AG20443 (cell line): ENCODE measurements at regions not wholly inside any gene's neighbourhood (a gene's known extent, or its start where the extent isn't known, plus 50 kb on each side); places are given as distances from the start of the nearest gene placed in this dataset.

Experiments
- DNase-seq: peaks from one replicate; pipeline ENCODE4 v3.0.0; 2012; ENCODE audit warnings: low spot score, mixed read lengths

DNA sequence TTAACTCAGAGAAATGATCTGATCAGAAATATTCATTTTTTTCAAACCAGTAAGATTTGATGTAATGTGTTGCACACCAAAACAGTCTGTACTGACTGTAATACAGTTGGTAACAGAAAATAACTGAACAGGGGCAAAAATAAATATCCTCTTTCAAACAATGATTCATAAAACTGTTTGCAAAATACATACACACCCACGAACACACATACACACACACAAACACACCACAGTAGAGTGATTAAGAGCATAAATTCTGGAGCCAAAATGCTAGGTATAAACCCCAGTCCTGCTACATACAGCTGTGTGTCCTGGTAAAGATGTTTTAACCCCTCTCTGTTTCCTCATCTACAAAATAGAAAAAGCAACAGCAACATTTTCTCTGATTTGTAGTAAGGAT is 376.6 kb downstream of the PDGFC start:
- DNase-seq, result no peak

DNA sequence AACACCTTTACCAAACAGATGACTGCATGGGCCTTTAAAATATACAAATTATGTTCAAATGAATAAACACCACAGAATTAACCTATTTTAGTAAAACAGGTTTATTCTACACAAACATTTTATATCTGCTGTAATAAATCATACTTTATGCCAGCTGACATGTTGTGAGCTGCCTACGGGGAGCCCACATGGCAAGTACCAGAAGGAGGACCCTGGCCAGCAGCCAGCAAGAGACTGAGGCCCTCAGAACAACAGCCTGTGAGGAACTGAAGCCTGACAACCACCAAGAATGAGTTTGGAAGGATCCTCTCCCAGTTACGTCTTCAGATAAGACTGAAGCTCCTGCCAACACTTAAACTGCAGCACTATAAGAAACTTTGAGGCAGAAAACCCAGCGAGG is 377.0 kb downstream of the PDGFC start:
- peak; percentile 8 for DNase-seq

DNA sequence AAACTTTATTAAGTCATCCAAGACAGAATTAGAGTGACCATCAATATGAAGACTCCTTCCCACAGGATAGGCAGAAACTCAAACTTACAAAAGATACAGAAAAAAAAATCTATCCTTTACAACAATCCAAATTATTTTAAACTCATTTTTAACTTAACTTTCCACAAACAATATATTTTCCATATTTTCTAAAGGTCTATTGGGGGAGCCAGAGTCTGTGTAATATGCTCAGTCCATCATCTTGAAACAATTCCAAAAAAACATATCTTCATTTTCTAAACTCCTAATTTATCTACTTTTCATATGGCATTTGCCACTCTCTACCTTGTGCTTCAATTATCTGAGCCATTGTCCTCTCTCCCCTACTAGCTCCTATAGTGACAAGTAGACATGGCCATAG is 378.1 kb downstream of the PDGFC start:
- DNase-seq, result no peak

DNA sequence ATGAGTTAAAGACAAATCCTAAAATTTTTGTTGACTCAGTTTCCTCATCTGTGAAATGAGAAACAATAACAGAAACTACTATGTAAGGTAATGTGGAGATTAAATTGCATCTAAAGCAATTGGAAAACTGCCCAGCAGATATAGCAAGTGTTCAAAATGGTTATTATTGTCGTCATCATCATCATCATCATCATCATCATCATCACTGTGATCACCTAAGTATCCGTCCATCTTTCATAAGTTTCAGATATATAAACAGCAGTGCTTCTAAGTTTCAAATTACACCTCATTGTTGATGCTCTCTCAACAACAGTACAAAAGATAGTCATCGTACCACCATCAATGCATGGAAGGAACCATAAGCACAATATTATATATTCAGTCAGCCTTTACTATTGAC is 379.9 kb downstream of the PDGFC start:
- no peak for DNase-seq

DNA sequence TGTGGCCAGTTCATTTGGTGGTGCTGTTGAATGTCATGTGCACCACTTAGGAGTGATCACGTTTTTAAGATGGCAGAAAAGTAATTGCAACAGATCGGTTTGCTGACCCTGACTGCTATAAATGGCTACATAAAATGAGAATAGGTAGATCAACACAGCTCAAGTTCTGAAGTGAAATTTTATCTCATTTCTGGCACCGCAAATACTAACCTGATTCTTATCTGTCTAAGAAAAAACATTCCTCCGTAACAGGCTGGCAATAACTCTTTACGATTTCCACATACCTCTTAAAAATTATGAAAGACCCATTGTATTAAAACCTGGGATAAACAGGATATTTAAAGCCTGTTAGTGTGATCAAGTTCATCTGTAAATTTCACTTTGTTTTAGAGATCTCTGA is 387.5 kb downstream of the PDGFC start:
- DNase-seq, result no peak

DNA sequence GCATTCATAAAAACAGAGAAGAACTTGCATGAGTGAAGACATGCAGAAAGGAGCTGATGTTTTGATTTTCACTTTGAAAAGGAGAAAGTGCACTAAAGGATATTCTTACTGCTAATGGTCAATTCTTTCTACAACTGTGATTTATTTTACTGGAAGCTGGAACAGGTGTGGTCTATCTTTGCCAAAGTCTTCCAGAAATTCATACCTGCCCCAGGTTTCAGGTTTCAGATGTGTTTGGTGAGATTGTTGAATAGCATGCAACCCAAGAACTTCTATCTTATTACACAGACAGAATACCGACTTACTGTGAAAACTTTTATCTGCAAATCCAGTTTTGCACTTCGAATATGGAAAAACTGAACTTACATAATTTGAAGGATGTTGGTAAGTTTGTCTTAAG is 388.3 kb downstream of the PDGFC start:
- no peak for DNase-seq

DNA sequence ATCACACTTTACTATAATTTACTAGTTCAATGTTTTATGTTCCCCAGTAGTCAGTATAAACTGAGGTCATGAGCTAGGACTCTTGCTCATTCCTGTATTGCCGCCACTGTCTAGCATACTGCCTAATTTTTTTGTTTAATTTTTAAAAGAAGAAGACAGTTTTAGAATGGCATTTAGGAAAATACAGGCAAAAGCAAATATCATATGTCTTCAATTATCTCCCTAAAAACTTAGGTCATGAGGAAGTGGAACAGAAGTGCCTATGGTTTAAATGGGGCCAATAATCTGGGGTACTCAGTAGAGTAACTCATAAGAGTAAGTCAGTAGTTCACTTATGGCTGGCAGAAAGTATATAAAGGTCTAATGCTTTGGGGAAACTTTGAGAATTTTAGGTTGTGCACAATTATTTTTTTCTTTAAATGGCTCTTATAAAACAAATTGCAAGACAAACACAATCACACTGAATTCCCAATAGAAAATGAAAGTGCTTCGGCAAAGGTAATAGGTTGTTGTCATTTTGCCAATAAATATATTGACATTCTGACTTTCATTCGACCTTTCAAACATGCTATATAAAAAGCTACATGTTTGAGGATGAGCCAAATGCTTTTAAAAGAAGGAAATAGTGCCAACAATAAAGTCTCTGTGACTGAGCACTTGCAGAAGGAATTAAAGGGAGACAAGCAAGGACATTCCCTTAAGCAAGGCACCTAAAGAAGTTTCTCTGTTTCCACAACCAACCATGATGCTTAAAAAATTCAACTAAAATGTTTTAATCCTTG is 390.1 kb downstream of the PDGFC start:
- no peak for DNase-seq

DNA sequence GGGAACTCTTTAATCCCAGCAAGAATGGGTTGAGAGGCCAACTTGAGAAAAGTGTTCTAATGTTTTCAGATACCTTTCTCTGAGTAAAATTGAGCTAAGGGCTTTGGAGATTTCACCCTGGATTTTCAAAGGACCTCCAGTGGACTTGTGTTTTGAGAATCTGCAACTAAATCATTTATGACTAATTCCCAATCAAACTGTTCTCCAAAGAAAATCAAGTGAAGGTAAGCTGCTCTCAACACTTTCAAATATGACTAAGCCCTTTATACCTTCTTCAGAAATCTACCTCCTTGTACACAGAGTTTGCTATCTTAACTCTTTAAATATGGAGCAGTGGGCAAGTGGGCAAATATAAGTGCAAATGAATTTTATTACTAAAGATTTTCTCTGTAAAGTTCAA is 392.9 kb downstream of the PDGFC start:
- no peak for DNase-seq

DNA sequence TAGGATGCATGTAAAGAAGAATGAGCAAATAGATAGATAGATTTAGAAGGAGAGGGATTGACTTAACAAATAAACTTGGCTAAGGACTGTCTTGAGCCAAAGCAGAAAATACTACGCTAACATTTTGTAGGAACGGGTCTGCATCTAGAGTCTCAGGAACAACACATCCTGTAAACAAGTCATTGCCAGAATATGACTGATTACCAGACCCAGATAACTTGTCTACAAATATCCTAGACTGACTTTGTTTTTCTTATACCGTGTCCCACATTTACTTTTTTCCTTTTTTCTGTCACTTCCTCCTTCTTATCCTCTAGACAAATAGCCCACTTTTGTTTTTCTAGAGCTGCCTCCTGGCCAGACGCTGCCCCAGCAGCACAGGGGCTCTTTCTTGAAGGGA is 393.6 kb downstream of the PDGFC start:
- DNase-seq, result no peak

DNA sequence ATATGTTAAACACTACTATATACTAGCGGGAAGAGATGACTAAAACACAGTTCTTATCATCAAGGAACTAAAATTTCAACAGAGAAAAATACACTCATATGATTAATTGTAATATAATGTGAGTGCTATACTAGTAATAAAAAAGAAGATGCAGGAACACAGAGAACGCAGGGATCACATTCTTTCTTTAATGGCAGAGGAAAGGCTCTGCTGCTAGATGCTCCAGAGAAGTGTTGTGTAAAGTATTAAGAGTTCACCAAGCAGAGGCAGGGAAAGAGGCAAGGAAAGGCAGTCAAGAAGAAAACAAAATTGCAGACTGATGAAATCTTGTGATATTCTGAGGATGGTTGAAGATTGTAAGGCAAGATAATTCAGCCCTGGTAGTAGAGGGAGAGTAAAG is 394.7 kb downstream of the PDGFC start:
- no peak for DNase-seq

DNA sequence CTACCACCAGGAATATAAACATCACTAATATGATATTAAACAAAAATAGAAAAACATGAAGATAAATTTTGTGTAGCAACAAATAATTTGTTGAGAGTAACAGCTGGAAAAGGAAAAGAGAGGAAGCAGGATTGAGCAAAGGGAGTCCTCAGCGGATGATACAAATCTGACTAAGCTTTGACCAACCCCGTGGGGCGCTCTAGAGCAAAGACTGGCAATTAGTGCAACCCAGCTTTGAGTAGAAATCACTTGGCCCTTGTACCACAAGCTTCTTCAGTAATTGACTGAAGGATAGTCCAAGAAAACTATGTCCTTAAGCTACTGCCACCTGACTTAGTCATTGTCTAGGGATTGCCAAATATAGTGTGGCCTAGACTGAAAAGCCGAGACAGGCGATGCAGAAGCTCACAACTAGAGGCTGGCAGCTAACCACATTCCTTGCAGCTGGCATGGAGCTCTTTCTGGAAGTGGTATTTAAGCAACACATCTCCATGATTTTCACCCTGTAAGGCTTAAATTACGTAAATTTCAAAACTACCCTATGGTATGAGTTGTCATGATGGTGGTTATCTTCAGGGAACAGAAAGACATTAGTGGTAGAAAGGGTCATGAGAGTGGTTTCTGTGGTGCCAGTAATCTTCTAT is 396.0 kb downstream of the PDGFC start:
- no peak for DNase-seq

DNA sequence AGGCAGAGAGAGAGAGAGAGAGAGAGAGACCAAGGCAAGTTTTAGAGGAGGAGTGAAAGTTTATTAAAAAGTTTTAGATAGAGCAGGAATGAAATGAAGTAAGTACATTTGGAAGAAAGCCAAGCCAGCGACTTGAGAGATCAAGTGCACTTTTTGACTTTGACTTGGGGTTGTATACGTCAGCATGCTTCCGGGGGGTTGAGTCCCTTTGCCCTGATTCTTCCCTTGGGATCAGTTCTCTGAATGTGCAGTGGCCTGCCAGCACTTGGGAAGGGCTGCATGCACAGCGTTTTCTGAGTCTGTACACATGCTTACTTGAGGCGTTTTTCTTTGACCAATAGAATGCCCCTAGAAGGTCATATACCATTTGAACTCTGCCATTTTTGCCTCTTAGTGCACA is 400.5 kb downstream of the PDGFC start:
- no peak for DNase-seq

DNA sequence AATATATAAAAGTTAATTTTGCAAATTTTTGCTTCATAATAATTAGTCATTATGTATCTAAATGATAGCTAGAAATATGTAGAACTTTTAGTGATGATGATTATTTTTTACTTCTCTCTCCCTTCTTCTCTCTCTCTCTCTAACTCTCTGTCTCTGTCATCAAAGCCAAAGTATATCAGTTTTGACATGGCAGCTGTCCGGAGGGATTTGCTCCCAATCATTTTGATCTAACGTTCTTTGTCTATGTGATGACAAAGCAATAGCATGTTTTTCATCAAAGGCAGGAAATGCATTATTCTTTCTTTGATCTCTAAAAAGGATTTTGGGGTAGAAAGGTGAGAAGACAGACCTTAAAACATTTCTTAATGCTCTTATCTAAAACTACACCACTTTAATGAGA is 402.1 kb downstream of the PDGFC start:
- DNase-seq, result no peak

DNA sequence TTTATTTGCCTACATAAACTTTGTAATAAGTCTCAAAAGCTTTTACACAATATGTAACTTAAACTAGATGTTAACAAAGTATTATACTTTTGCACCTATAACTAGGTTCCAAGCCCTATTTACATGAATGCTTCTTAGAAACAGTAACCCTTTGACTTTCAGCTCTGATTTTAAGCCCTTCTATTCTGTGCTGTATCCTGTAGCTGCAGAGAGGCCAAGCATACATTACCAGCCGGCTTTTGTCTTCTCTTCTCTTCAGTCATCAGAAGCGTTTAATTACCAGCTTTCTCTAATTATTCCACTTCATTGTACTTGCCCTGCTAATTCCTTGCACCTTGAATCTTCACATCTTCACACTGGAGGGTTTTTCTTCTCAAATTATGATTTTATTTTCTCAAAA is 403.1 kb downstream of the PDGFC start:
- DNase-seq, result no peak

DNA sequence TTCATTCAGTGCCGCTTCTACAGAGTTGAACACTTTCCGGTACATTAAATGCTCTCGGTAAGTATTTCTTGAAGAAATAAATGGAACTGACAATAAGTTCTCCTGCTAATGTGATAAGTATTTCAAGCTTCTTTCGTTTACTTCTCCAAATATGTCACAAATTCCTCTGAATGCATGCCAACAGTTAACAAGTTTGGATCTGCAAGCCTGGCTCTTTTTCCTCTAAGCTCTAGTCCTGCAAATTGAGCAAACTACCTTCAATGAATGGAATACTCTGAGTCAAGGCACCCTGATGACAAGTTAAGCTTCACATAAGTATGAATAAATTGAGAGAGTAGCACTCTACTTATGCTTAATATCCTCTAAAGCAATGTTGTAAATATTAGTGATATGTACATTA is 403.6 kb downstream of the PDGFC start:
- DNase-seq, result peak; percentile 44

DNA sequence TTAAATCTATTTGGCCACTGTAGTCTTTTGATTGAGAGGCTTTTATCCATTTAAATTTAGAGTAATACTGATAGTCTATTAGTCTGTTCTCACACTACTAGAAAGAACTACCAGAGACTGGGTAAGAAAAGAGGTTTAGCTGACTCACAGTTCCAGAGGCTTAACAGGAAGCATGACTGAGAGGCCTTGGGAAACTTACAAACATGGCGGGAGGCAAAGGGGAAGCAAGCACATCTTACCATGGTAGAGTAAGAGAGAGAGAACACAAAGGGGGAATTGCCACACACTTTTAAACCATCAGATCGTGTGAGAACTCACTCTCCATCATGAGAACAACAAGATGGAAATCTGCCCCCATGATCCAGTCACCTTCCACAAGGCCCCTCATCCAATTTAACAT is 410.9 kb downstream of the PDGFC start:
- no peak for DNase-seq

DNA sequence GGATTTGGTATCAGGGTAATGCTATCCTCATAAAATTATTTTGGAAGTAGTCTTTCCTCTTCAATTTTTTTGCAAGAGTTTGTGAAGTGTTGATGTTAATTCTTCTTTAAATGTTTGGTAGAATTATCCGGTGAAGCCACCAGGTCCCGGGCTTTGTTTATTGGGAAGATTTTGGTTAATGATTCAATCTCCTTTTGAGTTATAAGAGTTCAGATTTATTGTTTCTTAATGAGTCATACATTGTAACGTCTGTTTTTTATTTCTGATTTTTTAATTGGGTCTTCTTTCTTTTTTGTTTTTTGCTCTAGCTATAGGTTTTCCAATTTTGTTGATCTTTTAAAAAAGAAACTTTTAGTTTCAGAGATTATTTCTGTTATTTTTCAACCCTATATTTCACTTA is 412.3 kb downstream of the PDGFC start:
- no peak for DNase-seq

DNA sequence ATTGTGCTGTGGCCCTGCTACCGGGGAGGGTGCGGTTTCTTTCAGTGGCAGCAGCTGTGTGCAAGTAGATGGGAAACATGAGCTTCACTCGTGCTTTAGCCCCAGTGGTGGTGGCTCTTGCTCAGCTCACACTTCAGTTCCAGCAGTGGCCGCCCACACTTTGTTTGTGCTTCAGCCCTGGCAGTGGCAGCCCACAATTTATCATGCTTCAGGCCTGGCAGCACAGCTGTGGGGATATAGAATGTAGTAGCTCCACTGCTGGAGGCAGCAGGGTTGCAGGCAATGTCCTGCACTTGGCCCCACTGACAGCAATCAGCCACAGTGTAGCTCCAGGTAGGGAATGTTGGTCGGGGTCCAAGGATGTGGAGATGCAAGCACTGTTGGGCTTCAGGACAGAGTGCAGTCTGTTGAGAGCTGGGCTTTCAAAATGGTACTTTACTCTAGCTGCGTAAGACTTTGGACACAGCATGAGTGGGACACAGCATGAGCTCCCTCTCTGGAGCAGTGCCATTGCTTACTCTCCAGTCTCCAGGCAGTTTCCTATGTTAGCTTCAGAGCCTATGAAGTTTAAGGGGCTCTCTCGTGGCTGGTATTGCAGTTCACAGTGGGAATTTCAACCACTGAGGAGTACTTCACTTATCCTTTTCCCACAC is 413.1 kb downstream of the PDGFC start:
- no peak for DNase-seq

DNA sequence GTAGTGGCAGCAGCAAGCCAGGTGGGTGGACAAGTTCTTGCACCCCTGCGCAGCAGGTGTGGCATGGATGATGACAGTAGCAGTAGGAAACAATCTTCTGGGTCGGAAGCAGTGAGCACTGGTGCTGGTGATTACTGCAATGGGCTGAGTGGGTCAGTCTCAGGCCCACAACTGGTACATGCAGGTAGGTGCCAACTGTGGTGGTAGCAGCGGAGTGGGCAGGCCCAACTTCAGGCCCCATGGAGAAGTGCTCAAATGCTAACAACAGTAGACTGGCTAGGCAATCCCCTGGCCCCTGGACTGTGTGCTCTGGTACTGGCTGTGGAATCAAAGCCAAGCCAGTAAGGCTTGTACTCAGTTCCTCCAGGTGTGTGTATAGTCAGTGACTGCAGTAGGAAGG is 413.7 kb downstream of the PDGFC start:
- DNase-seq, result no peak

DNA sequence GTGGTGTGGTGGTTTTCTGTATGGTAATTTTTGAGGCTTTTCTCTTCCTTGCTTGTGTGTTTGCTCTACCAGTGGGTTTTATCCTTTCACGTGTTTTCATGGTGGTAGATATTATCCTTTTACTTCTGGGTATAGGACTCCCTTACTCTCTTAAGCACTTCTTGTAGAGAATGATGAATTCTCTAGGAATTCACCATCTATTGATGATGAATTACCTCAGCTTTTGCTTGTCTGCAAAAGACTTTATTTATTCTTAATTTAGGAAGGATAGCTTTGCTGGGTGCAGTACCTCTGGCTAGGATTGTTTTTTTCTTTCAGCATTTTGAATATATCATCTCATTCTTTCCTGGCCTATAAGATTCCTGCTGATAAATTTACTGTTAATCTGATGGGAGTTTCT is 415.3 kb downstream of the PDGFC start:
- no peak for DNase-seq

DNA sequence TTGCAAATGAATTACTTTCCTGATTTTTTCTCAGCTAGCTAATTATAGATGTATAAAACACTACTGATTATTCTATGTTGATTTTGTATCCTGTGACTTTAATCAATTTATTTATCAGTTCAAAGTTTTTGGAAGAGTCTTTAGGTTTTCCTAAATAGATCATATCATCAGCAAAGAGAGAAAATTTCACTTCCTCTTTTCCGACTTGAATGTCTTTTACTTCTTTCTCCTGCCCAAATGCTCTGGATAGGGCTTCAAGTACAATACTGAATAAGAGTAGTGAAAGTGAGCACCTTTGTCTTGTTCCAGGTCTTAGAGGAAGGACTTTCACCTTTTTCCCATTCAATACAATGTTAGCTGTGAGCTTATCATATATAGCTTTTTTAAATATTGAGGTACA is 417.9 kb downstream of the PDGFC start:
- no peak for DNase-seq

DNA sequence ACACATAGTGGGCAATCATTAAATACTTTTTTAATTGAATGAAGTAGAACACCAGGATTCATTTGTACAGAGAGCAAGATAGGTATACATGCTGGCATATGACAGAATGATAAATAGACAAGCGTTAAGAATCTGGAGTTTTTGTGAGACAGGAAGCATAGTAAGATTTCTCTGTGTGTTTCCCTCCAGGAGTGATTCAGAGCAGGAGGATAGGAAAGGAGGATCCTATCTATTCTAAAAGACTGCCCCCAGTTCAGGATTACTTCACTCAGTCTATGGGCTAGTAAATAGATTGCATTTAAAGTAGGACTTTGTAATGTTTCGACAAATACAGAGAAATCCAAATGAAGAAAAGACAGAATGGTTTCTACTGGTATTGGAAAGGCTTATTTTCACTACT is 423.7 kb downstream of the PDGFC start:
- no peak for DNase-seq

DNA sequence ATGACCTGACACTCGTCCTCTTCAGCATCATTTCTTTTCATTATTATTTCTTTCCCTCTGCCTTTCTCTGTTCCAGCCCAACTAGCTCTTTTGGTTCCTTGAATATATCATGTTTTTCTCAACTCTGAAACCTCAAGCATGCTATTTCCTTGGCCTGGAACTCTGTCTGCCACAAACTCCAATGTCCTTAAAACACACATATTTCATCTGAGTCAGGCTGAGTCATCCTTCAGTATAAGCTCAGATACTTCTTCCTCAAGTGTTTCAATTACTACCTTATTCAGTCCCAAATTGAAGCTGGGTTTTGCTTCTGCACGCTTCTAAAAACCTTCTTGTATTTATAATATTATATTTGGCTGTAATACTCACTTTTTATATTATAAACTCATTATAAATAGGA is 424.2 kb downstream of the PDGFC start:
- DNase-seq, result peak; percentile 71
